ENCODE measurements at regions not wholly inside any gene's neighbourhood (a gene's known extent, or its start where the extent isn't known, plus 50 kb on each side); places are given as distances from the start of the nearest gene placed in this dataset.

- TF ChIP-seq CREB5 (CRISPR knock-in tag; IDR thresholded peaks at IDR 0.05; ENCODE audit: low read depth), result no peak
- no peak for TF ChIP-seq ESRRG (CRISPR knock-in tag; IDR thresholded peaks at IDR 0.05)
- no peak for TF ChIP-seq POU6F1 (CRISPR knock-in tag; IDR thresholded peaks at IDR 0.05; ENCODE audit: borderline replicate concordance, low read depth)
- TF ChIP-seq ZFP30 (CRISPR knock-in tag; IDR thresholded peaks at IDR 0.05), result no peak
- no peak for TF ChIP-seq ZFP3 (CRISPR knock-in tag; IDR thresholded peaks at IDR 0.05)
- TF ChIP-seq OSR1 (CRISPR knock-in tag; IDR thresholded peaks at IDR 0.05), result no peak
- no peak for TF ChIP-seq PATZ1 (CRISPR knock-in tag; IDR thresholded peaks at IDR 0.05; ENCODE audit: borderline replicate concordance)
- no peak for TF ChIP-seq ZC3H10 (CRISPR knock-in tag; IDR thresholded peaks at IDR 0.05)
- TF ChIP-seq TCF4 (CRISPR knock-in tag; IDR thresholded peaks at IDR 0.05; ENCODE audit: borderline replicate concordance), result no peak
- TF ChIP-seq ZNF565 (CRISPR knock-in tag; conservative IDR thresholded peaks at IDR 0.05; ENCODE audit: low read depth), result no peak
- TF ChIP-seq TSHZ2 (CRISPR knock-in tag; IDR thresholded peaks at IDR 0.05), result no peak
- no peak for TF ChIP-seq RARB (CRISPR knock-in tag; IDR thresholded peaks at IDR 0.05)
- no peak for TF ChIP-seq PPARA (CRISPR knock-in tag; IDR thresholded peaks at IDR 0.05; ENCODE audit: borderline replicate concordance)
- no peak for TF ChIP-seq ARNTL (CRISPR knock-in tag; IDR thresholded peaks at IDR 0.05; ENCODE audit: borderline replicate concordance, low read depth)
Measured at GRCh38 chr5:12384005-12384404, 479.8 kb upstream of the CTNND2 start.

Measured in SK-N-SH treated with all-trans-retinoic acid at 6 μM for 48 hours (cell line).